CD4-positive, alpha-beta T cell treated with Interleukin-4 for 4 hours (primary cell): ENCODE measurements at regions not wholly inside any gene's neighbourhood (a gene's known extent, or its start where the extent isn't known, plus 50 kb on each side); places are given as distances from the start of the nearest gene placed in this dataset.
"Not testable (repeated sequence)": the region's sequence is repeated elsewhere in the genome, so short reads cannot be mapped to it uniquely, and the experiment has no call there.

Experiments
- DNase-seq: peaks from one replicate; pipeline ENCODE4 v3.0.0-alpha.2; 2020

GRCh38 chr6:84865372-84865771 lies 101.0 kb upstream of the TBX18 start:
- not testable (repeated sequence) for DNase-seq

GRCh38 chr6:84862843-84863242 lies 98.4 kb upstream of the TBX18 start:
- DNase-seq: no peak

- no peak for DNase-seq
Measured at GRCh38 chr6:84860920-84861319, 96.5 kb upstream of the TBX18 start.

GRCh38 chr6:84860509-84860908 lies 96.1 kb upstream of the TBX18 start:
- no peak for DNase-seq

- DNase-seq: no peak
Measured at GRCh38 chr6:84854811-84855400, 90.5 kb upstream of the TBX18 start.

GRCh38 chr6:84853901-84854300 lies 89.5 kb upstream of the TBX18 start:
- no peak for DNase-seq

- DNase-seq: no peak
Measured at GRCh38 chr6:84848960-84849359, 84.6 kb upstream of the TBX18 start.

GRCh38 chr6:84847390-84848160 lies 83.2 kb upstream of the TBX18 start:
- DNase-seq: no peak

- DNase-seq: no peak
Measured at GRCh38 chr6:84842525-84843166, 78.2 kb upstream of the TBX18 start.

- DNase-seq: not testable (repeated sequence)
Measured at GRCh38 chr6:84837068-84837866, 72.9 kb upstream of the TBX18 start.

GRCh38 chr6:84836366-84836765 lies 72.0 kb upstream of the TBX18 start:
- DNase-seq: no peak

GRCh38 chr6:84835340-84835739 lies 70.9 kb upstream of the TBX18 start:
- DNase-seq: no peak

GRCh38 chr6:84831924-84832323 lies 67.5 kb upstream of the TBX18 start:
- DNase-seq: not testable (repeated sequence)

GRCh38 chr6:84825461-84825860 lies 61.1 kb upstream of the TBX18 start:
- DNase-seq: no peak

- not testable (repeated sequence) for DNase-seq
Measured at GRCh38 chr6:84821314-84821713, 56.9 kb upstream of the TBX18 start.

GRCh38 chr6:84816741-84817140 lies 52.3 kb upstream of the TBX18 start:
- DNase-seq: no peak

GRCh38 chr6:84815896-84816735 lies 51.7 kb upstream of the TBX18 start:
- DNase-seq: no peak
